Astrocyte of the spinal cord (primary cell): ENCODE measurements at regions not wholly inside any gene's neighbourhood (a gene's known extent, or its start where the extent isn't known, plus 50 kb on each side); places are given as distances from the start of the nearest gene placed in this dataset.

Experiments
- DNase-seq: peaks from one replicate; pipeline ENCODE4 v3.0.0; 2011; ENCODE audit warnings: low read depth, low spot score
- H3K4me3 ChIP-seq: 2 replicates; pipeline ENCODE4 v1.5.1; 2011; ENCODE audit warnings: low read depth, mild to moderate bottlenecking, low read length, moderate library complexity
- in situ Hi-C: cut with HindIII; loops from 2 replicates; pipeline ENCODE4 v1.10.0; 2017; ENCODE audit warnings: low sequenced_read_pairs
- TF ChIP-seq, protein P1 (sequence below): IDR thresholded peaks from 2 replicates; pipeline ENCODE4 v1.5.1; 2012; ENCODE audit warnings: low read depth, mild to moderate bottlenecking, low read length, inconsistent platforms

DNA sequence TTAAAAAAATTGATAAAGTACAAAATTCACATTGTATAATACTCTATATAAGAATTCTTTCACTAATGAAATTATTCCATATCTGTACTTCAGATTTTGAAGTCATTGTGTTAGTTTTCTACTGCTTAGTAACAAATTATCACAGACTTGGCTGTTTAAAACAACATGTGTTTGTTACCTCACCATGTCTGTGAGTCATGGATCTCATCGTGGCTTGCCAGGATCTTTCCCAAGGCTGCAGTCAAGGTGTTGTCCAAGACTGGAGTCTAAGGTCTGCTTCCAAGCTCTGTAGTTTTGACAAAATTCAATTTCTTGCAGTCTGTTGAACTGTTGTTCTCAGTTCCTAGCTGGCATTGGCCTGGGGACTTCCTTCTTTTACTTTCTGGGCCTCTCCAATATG, 1286.9 kb downstream of the ADGRL3 start:
- no peak for DNase-seq
- no peak overlapping the region for H3K4me3 ChIP-seq
- TF ChIP-seq, protein P1, sequence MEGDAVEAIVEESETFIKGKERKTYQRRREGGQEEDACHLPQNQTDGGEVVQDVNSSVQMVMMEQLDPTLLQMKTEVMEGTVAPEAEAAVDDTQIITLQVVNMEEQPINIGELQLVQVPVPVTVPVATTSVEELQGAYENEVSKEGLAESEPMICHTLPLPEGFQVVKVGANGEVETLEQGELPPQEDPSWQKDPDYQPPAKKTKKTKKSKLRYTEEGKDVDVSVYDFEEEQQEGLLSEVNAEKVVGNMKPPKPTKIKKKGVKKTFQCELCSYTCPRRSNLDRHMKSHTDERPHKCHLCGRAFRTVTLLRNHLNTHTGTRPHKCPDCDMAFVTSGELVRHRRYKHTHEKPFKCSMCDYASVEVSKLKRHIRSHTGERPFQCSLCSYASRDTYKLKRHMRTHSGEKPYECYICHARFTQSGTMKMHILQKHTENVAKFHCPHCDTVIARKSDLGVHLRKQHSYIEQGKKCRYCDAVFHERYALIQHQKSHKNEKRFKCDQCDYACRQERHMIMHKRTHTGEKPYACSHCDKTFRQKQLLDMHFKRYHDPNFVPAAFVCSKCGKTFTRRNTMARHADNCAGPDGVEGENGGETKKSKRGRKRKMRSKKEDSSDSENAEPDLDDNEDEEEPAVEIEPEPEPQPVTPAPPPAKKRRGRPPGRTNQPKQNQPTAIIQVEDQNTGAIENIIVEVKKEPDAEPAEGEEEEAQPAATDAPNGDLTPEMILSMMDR, result no peak
- in situ Hi-C loops, result no loop called here

DNA sequence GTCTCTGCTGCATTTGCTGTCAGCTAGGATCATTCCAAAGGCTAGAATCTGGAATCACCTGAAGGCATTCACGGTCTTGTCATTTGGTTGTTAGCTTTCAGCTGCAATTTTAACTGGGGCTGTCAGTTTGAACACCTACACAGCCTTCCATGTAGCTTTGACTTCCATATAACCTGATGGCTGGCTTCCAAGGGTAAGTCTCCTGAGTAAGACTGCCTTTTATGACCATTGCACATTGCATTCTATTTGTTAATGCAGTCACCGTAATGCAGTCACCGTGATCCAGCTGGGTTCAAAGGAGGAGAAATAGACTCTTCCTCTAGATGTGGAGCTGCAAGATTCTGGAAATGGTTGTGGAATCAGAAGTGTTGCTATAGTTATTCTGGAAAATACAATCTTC, 1284.2 kb downstream of the ADGRL3 start:
- TF ChIP-seq, protein P1, result no peak
- DNase-seq, result no peak
- H3K4me3 ChIP-seq, result no peak overlapping the region
- in situ Hi-C loops, result no loop called here

DNA sequence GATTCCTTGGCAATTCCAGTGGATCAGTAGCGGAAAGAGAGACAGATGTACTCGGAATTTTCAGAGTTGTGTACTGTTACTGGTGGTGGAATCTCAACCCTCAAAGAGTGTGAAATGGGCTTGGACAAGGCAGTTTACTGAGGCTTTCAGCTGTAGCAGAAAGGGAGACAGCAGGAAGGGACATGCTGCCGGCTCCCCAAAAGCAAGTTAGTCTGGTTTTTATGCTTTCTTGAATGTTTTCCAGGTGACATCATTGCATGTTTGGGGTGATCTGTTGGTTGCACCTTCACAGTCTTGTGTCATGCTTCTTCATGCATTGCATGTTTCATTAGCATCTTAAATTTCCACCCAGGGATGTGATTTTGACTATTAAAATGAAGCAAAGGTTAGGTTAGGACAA, 1282.2 kb downstream of the ADGRL3 start:
- in situ Hi-C loops, result no loop called here
- no peak overlapping the region for H3K4me3 ChIP-seq
- no peak for DNase-seq
- TF ChIP-seq, protein P1, result no peak

DNA sequence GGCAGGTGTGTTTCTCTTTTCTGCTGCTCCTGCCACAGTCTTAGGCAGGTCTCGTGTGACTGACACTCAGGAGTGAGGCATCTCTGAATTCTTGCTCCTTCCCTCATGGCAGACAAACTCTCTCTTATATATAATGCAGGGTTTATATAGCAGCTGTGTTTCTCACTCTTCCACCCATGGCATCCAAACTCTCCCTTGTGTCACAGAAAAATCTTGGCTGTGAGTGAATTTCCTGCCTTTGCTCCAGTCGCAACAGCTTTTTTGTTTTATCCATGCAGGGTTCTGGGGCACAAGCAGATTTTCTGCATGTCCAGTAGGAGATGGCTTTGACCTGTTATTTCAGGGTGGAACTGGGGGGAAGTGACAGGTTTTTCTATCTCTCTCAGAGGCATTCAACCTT, 1275.5 kb downstream of the ADGRL3 start:
- TF ChIP-seq, protein P1, result no peak
- DNase-seq, result no peak
- in situ Hi-C loops, result no loop called here
- no peak overlapping the region for H3K4me3 ChIP-seq

DNA sequence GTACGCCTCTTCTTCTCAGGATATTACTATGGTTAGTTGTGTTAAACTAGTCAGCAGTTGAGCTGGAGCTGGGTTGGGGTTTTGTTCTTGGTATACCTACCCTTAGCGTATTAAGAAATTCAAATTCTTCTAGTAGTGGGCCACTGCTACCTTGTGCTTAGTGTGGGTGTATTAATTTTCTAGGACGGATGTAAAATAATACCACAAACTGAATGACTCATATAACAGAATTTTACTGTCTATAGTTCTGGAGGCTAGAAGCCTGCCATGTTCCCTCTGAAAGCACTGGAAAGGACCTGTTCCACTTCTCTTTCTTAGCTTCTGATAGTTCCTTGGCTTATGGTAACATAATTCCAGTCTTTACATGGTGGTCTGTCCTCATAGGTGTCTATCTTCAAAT, 1274.7 kb downstream of the ADGRL3 start:
- H3K4me3 ChIP-seq, result no peak overlapping the region
- DNase-seq, result no peak
- TF ChIP-seq, protein P1, result no peak
- in situ Hi-C loops, result no loop called here

DNA sequence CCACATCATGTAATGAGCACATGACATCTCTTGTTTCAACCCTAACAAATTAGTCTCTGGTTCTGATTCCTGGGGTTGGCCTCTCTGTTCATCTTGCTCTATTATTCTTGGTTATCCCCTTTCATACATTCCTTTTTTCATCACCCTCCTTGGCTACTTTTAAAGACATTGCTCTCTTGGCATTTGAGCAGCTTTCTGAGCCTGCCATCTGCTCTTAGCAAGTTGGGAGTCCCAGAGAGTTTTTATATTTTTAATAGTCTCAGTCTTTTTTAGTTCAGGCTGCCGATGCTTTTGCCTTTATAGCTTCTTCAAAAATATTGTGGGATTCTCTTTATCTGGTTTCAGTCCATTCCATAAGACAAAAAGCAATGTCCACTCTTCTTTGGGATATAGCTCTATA, 1270.9 kb downstream of the ADGRL3 start:
- in situ Hi-C loops, result no loop called here
- H3K4me3 ChIP-seq, result no peak overlapping the region
- TF ChIP-seq, protein P1, result no peak
- DNase-seq, result no peak

DNA sequence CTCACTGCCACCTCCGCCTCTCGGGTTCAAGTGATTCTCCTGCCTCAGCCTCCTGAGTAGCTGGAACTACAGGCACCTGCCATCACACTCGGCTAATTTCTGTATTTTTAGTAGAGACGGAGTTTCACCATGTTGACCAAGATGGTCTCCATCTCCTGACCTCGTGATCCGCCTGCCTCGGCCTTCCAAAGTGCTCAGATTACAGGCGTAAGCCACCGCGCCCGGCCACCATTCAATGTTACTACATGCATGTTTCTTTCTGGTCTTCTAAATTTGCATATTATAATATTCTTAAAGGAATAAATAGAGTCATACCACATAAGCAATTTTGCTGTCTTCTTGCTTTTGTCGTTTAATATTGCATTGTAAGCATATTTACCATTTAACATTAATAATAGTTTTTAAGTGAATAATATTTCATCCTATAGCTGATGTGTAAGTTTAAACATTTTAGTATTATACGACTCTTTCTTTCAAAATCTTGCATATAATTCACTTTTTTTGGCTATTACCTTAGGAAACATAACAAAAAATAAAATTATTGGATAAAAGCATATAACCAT, 1270.4 kb downstream of the ADGRL3 start:
- DNase-seq, result no peak
- in situ Hi-C loops, result no loop called here
- H3K4me3 ChIP-seq, result no peak overlapping the region
- TF ChIP-seq, protein P1, result no peak
